A673 (cell line): ENCODE measurements at regions not wholly inside any gene's neighbourhood (a gene's known extent, or its start where the extent isn't known, plus 50 kb on each side); places are given as distances from the start of the nearest gene placed in this dataset.

Experiments
- BruUV-seq: library from RNA; stranded (reverse); fragments of 400-500 nt; replicated peaks from 2 replicates; lab custom pipeline; 2021; lab: Mats Ljungman, UMichigan
- CTCF ChIA-PET: fragments of 300-600 bp; sonication (Branson Sonifier 250); formaldehyde crosslinking; loops from one replicate; lab custom pipeline; 2022; ENCODE audit warnings: antibody characterized with exemption; lab: Charles Lee
- POLR2A ChIA-PET: fragments of 300-600 bp; sonication (Branson Sonifier 250); formaldehyde crosslinking; loops from one replicate; lab custom pipeline; 2022; ENCODE audit warnings: antibody characterized with exemption; ENCODE audit not compliant: low non-redundant PET; lab: Charles Lee
- DNase-seq: peaks from one replicate; pipeline ENCODE4 v3.0.0-alpha.2; 2015; ENCODE audit warnings: low spot score
- H3K27ac ChIP-seq: fragments of 200-600 bp; sonication (generic); 2 replicates; pipeline ENCODE4 v1.5.1; 2016; ENCODE audit warnings: mixed run types, low read depth, mild to moderate bottlenecking, mixed read lengths, antibody characterized with exemption, low read length; ENCODE audit not compliant: poor library complexity, severe bottlenecking
- H3K27me3 ChIP-seq: fragments of 200-600 bp; sonication (generic); replicated peaks from 2 replicates; pipeline ENCODE4 v1.6.1; 2017; ENCODE audit warnings: mixed run types, low read depth, mild to moderate bottlenecking, mixed read lengths, antibody characterized with exemption, low read length; ENCODE audit not compliant: insufficient read depth, poor library complexity
- H3K36me3 ChIP-seq: fragments of 200-600 bp; sonication (generic); 2 replicates; pipeline ENCODE4 v1.6.1; 2016; ENCODE audit warnings: mixed run types, mild to moderate bottlenecking, mixed read lengths, antibody characterized with exemption, low read length; ENCODE audit not compliant: insufficient read depth, poor library complexity, severe bottlenecking
- H3K4me1 ChIP-seq: fragments of 200-600 bp; sonication (generic); 2 replicates; pipeline ENCODE4 v1.6.1; 2017; ENCODE audit warnings: mixed run types, mild to moderate bottlenecking, mixed read lengths, antibody characterized with exemption, low read length; ENCODE audit not compliant: insufficient read depth, poor library complexity, severe bottlenecking
- H3K4me3 ChIP-seq: fragments of 200-600 bp; sonication (generic); 2 replicates; pipeline ENCODE4 v1.5.1; 2016; ENCODE audit warnings: low read depth, mixed run types, mild to moderate bottlenecking, mixed read lengths, low read length; ENCODE audit not compliant: poor library complexity, severe bottlenecking
- H3K9me3 ChIP-seq: fragments of 200-600 bp; sonication (generic); 2 replicates; pipeline ENCODE4 v1.6.1; 2016; ENCODE audit warnings: mixed run types, low read depth, mild to moderate bottlenecking, mixed read lengths, antibody characterized with exemption, low read length; ENCODE audit not compliant: poor library complexity, severe bottlenecking
- CTCF ChIP-seq: fragments of 300-800, 200-600 bp; sonication (generic); conservative IDR thresholded peaks from 2 replicates; pipeline ENCODE4 v1.5.1; 2017; ENCODE audit warnings: low read depth, mild to moderate bottlenecking, antibody characterized with exemption, low read length, moderate library complexity, mixed read lengths
- EZH2 ChIP-seq: fragments of 200-600 bp; sonication (generic); IDR thresholded peaks from 2 replicates; pipeline ENCODE4 v1.6.1; 2017; ENCODE audit warnings: borderline replicate concordance, low read depth, mild to moderate bottlenecking, mixed read lengths, antibody characterized with exemption, low read length; ENCODE audit not compliant: poor library complexity, severe bottlenecking
- intact Hi-C: fragments of 100-400 bp; cut with micrococcal nuclease; formaldehyde crosslinking; loops from one replicate; pipeline ENCODE4 v1.10.0; 2022; ENCODE audit not compliant: unreplicated experiment

GRCh38 chr2:60674524-60675165 lies 81.4 kb upstream of the PAPOLG start:
- intact Hi-C loops: loop anchor here (5.0 kb wide), 1 partner anchor 112 kb away; no protein-coding TSS in a partner anchor
- DNase-seq: peak; percentile 83
- Histone ChIP-seq H3K4me1 (no peaks in the 10 kb centered on the region), H3K27ac (no peak overlapping the region), H3K9me3 (no peaks in the 10 kb centered on the region), H3K27me3 (no peaks in the 10 kb centered on the region), H3K36me3 (no peaks in the 10 kb centered on the region), H3K4me3 (no peak overlapping the region)
- ChIA-PET POLR2A (interaction anchor here (0.5 kb wide), 1 partner anchor 22 kb away, joined by 3 read pairs; no protein-coding TSS in a partner anchor), CTCF (interaction anchor here (0.6 to 2.1 kb wide), 10 partner anchors 10 to 625 kb away, joined by 3 to 22 read pairs (median 3); partner anchors contain the start of gene PAPOLG)
- no TSS peak for BruUV-seq
- TF ChIP-seq CTCF (peak; percentile 96), EZH2 (no peak)

GRCh38 chr2:60675301-60675700 lies 80.8 kb upstream of the PAPOLG start:
- CTCF ChIA-PET: interaction anchor here (0.6 to 2.1 kb wide), 8 partner anchors 9 to 324 kb away, joined by 3 to 22 read pairs (median 3); partner anchors contain the start of gene PAPOLG
- no peaks in the 10 kb centered on the region for H3K9me3 ChIP-seq
- no peak for DNase-seq

GRCh38 chr2:60676706-60677330 lies 79.2 kb upstream of the PAPOLG start:
- BruUV-seq: no TSS peak
- no peaks in the 10 kb centered on the region for H3K4me1 ChIP-seq
- H3K9me3 ChIP-seq: no peaks in the 10 kb centered on the region
- H3K27ac ChIP-seq: no peak overlapping the region
- H3K27me3 ChIP-seq: no peaks in the 10 kb centered on the region
- DNase-seq: no peak
- TF ChIP-seq EZH2 (no peak), CTCF (no peak)
- no peaks in the 10 kb centered on the region for H3K36me3 ChIP-seq
- CTCF ChIA-PET: no interaction called here
- no peak overlapping the region for H3K4me3 ChIP-seq
- intact Hi-C loops: no loop called here
- POLR2A ChIA-PET: interaction anchor here (0.5 kb wide), 1 partner anchor 187 kb away, joined by 3 read pairs; no protein-coding TSS in a partner anchor

More at GRCh38 chr2:60675301-60675700, 80.8 kb upstream of the PAPOLG start:
- H3K27ac ChIP-seq: no peak overlapping the region
- POLR2A ChIA-PET: interaction anchor here (0.5 kb wide), 1 partner anchor 23 kb away, joined by 3 read pairs; no protein-coding TSS in a partner anchor
- no peak for TF ChIP-seq EZH2
- TF ChIP-seq CTCF: no peak
- H3K4me1 ChIP-seq: no peaks in the 10 kb centered on the region
- H3K36me3 ChIP-seq: no peaks in the 10 kb centered on the region
- intact Hi-C loops: no loop called here
- H3K4me3 ChIP-seq: no peak overlapping the region
- no TSS peak for BruUV-seq
- no peaks in the 10 kb centered on the region for H3K27me3 ChIP-seq
